Lung (tissue), 11 donors: ENCODE measurements at regions not wholly inside any gene's neighbourhood (a gene's known extent, or its start where the extent isn't known, plus 50 kb on each side); places are given as distances from the start of the nearest gene placed in this dataset.

Experiments used
- ATAC-seq: fragments of 200-7000 bp; cut with Tn5 transposase; one replicate; pipeline ENCODE4 v1.9.1; 2020; ENCODE audit warnings: moderate number of reproducible peaks; ENCODE audit not compliant: insufficient read depth, low FRiP score
- DNase-seq, 3 donors: peaks; one replicate each; pipeline ENCODE4 v3.0.0-alpha.2; 2013 to 2017
- H3K27ac ChIP-seq, 2 donors: one replicate each; pipeline ENCODE4 v1.5.1; 2013; ENCODE audit warnings: mild to moderate bottlenecking in 2 of 2, moderate library complexity in 2 of 2, control low read depth in 1 of 2, inconsistent platforms in 1 of 2, low read depth in 1 of 2, low read length in 1 of 2
- H3K27me3 ChIP-seq, 3 donors: one replicate each; pipeline ENCODE4 v1.5.1; 2013; ENCODE audit warnings: low read length in 2 of 3; ENCODE audit not compliant: control insufficient read depth in 3 of 3, insufficient read depth in 3 of 3
- H3K36me3 ChIP-seq, 4 donors: one replicate each; pipeline ENCODE4 v1.5.1; 2013; ENCODE audit warnings: low read length in 4 of 4, mild to moderate bottlenecking in 1 of 4, moderate library complexity in 1 of 4; ENCODE audit not compliant: control insufficient read depth in 4 of 4, insufficient read depth in 4 of 4
- H3K4me1 ChIP-seq, 5 donors: one replicate each; pipeline ENCODE4 v1.5.1; 2013; ENCODE audit warnings: low read length in 5 of 5, mild to moderate bottlenecking in 2 of 5, moderate library complexity in 1 of 5; ENCODE audit not compliant: control insufficient read depth in 5 of 5, insufficient read depth in 5 of 5
- H3K4me3 ChIP-seq: one replicate; pipeline ENCODE4 v1.5.1; 2013; ENCODE audit warnings: mild to moderate bottlenecking, control low read depth, moderate library complexity
- H3K9ac ChIP-seq, 2 donors: one replicate each; pipeline ENCODE4 v1.5.1; 2013; ENCODE audit warnings: low read length in 2 of 2, control low read depth in 1 of 2; ENCODE audit not compliant: insufficient read depth in 1 of 2
- H3K9me3 ChIP-seq, 4 donors: one replicate each; pipeline ENCODE4 v1.5.1; 2013; ENCODE audit warnings: low read length in 3 of 4, mild to moderate bottlenecking in 1 of 4, moderate library complexity in 1 of 4; ENCODE audit not compliant: control insufficient read depth in 4 of 4, insufficient read depth in 3 of 4
- CTCF ChIP-seq: IDR thresholded peaks from 2 replicates; pipeline ENCODE4 v1.5.1; 2012; ENCODE audit warnings: mild to moderate bottlenecking; ENCODE audit errors: control extremely low read depth, extremely low read depth
- WGBS, 2 donors: extraction: QIAGEN DNeasy Blood & Tissue Kit; methylation state at CpG; one replicate each; pipeline ENCODE4 v1.1.7; 2013; 5-methylcytosine and 5-hydroxymethylcytosine counted together
- donor health status: control.
- donor health status: control.
- donor health status: Bipolar disorder and iron deficiency.
- donor health status: healthy.
- donor health status: DM: yes; HTN: yes; CAD: no.

GRCh38 chrX:39406799-39407198 is 605.5 kb downstream of the MID1IP1 start:
- TF ChIP-seq CTCF = no peak
- no peak overlapping the region for H3K4me3 ChIP-seq
- peaks cover 0 to 3% (median 0%) of the 10 kb centered on the region in 5 donors for H3K4me1 ChIP-seq
- H3K36me3 ChIP-seq = no peaks in the 10 kb centered on the region
- no peak overlapping the region for H3K27ac ChIP-seq
- peaks cover 0 to 24% (median 12%) of the 10 kb centered on the region in 3 donors for H3K27me3 ChIP-seq
- H3K9me3 ChIP-seq = peaks cover 0 to 3% (median 0%) of the 10 kb centered on the region in 4 donors
- DNase-seq (no peak), ATAC-seq (no peak)
- H3K9ac ChIP-seq = no peak overlapping the region
- 70 to 96% methylated on average over 1 to 2 of the region's 2 CpGs for WGBS, 2 donors

GRCh38 chrX:39409246-39409917 is 608.1 kb downstream of the MID1IP1 start:
- Histone ChIP-seq H3K4me1 (peaks cover 0 to 3% (median 0%) of the 10 kb centered on the region in 5 donors), H3K9me3 (no peaks in the 10 kb centered on the region), H3K9ac (no peak overlapping the region), H3K4me3 (no peak overlapping the region), H3K27me3 (peaks cover 0 to 26% (median 11%) of the 10 kb centered on the region in 3 donors), H3K36me3 (no peaks in the 10 kb centered on the region), H3K27ac (no peak overlapping the region)
- DNase-seq (no peak), ATAC-seq (no peak)
- TF ChIP-seq CTCF = no peak
- WGBS, 2 donors = 84 to 95% methylated on average over 6 of the region's 6 CpGs

GRCh38 chrX:39414290-39414854 is 613.1 kb downstream of the MID1IP1 start:
- no peak for TF ChIP-seq CTCF
- ATAC-seq = no peak

More at GRCh38 chrX:39414290-39414854, 613.1 kb downstream of the MID1IP1 start:
- Histone ChIP-seq H3K27ac (no peak overlapping the region), H3K9ac (no peak overlapping the region), H3K4me1 (peaks cover 0 to 9% (median 3%) of the 10 kb centered on the region in 5 donors), H3K9me3 (peaks cover 0 to 6% (median 0%) of the 10 kb centered on the region in 4 donors), H3K36me3 (no peaks in the 10 kb centered on the region), H3K27me3 (peaks cover 0 to 20% (median 9%) of the 10 kb centered on the region in 3 donors), H3K4me3 (no peak overlapping the region)
- DNase-seq = no peak
- WGBS, 2 donors = 77 to 78% methylated on average over 5 of the region's 5 CpGs
